ENCODE measurements at regions not wholly inside any gene's neighbourhood (a gene's known extent, or its start where the extent isn't known, plus 50 kb on each side); places are given as distances from the start of the nearest gene placed in this dataset.

DNA sequence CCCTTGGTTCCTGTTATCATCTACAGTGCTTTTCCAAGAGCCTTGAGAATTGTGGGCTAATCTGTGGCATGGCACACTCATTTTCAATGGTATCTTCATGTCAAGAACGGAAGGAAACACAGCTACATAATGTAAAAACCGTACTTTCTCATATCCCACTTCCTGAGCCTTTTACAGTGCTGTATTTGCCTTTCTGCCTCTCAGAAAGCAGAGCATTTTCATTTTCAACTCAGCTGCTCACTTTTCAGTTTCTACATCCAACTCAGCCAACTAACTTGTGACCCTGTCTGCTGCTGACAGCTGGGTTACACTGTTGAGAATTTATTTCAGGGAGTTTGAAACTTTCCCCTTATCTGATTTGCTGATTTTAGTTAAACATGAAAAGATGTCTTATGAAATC, 875.8 kb upstream of the KCND2 start:
- dilution Hi-C loops (cut with HindIII; ENCODE audit: low sequenced_read_pairs, unreplicated experiment) (no loop called here), intact Hi-C loops (cut with micrococcal nuclease) (no loop called here), in situ Hi-C loops (cut with MboI; ENCODE audit: low sequenced_read_pairs) (no loop called here)
- no peak overlapping the region for H2AFZ ChIP-seq (replicated peaks; ENCODE audit: low read length, poor library complexity)
- DNase-seq (no peak), ATAC-seq (ENCODE audit: low read depth) (no peak)
- no peak overlapping the region for H3K4me3 ChIP-seq (ENCODE audit: insufficient read depth, low read depth, low read length)
- H3K9me1 ChIP-seq (ENCODE audit: insufficient read depth, low read length) = no peaks in the 10 kb centered on the region
- no peak overlapping the region for H3K4ac ChIP-seq (ENCODE audit: low read depth, low read length)
- no peak overlapping the region for H2BK5ac ChIP-seq (ENCODE audit: low read depth, low read length, poor library complexity, severe bottlenecking)
- no TSS peak for BruUV-seq (replicated peaks)
- H2AK5ac ChIP-seq (ENCODE audit: low read depth, low read length) = no peak overlapping the region
- H3K36me3 ChIP-seq (ENCODE audit: control insufficient read depth, insufficient read depth, low read length) = no peaks in the 10 kb centered on the region
- TF ChIP-seq POLR2A (IDR thresholded peaks at IDR 0.05; ENCODE audit: low read depth, low read length) (no peak), RCOR1 (IDR thresholded peaks at IDR 0.05; ENCODE audit: insufficient replicate concordance, low read length) (no peak), RFX5 (IDR thresholded peaks at IDR 0.05; ENCODE audit: low read depth, low read length) (no peak), NFE2L2 (IDR thresholded peaks at IDR 0.05; ENCODE audit: low read depth, low read length) (no peak), MAZ (IDR thresholded peaks at IDR 0.05; ENCODE audit: borderline replicate concordance, low read depth, low read length) (no peak), FOS (IDR thresholded peaks at IDR 0.05; ENCODE audit: low read depth, low read length) (no peak), SMC3 (IDR thresholded peaks at IDR 0.05; ENCODE audit: low read depth, low read length) (no peak), CEBPB (IDR thresholded peaks at IDR 0.05; ENCODE audit: low read depth, low read length) (no peak), MXI1 (IDR thresholded peaks at IDR 0.05; ENCODE audit: borderline replicate concordance, low read depth, low read length) (no peak)
- TF ChIP-seq, protein P1, sequence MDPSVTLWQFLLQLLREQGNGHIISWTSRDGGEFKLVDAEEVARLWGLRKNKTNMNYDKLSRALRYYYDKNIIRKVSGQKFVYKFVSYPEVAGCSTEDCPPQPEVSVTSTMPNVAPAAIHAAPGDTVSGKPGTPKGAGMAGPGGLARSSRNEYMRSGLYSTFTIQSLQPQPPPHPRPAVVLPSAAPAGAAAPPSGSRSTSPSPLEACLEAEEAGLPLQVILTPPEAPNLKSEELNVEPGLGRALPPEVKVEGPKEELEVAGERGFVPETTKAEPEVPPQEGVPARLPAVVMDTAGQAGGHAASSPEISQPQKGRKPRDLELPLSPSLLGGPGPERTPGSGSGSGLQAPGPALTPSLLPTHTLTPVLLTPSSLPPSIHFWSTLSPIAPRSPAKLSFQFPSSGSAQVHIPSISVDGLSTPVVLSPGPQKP (IDR thresholded peaks at IDR 0.05; ENCODE audit: borderline replicate concordance, low read depth, low read length) = no peak
- ChIA-PET CTCF (no interaction called here), POLR2A (ENCODE audit: unreplicated experiment) (no interaction called here)
- H4K20me1 ChIP-seq (ENCODE audit: insufficient read depth, low read length) = no peaks in the 10 kb centered on the region
- H3K14ac ChIP-seq (replicated peaks; ENCODE audit: low read depth, low read length) = no peak overlapping the region
- H3K56ac ChIP-seq (ENCODE audit: extremely low read depth, insufficient read depth, low read length) = no peak overlapping the region
- no peaks in the 10 kb centered on the region for H3K4me1 ChIP-seq (ENCODE audit: control insufficient read depth, insufficient read depth, low read length)
- no peak overlapping the region for H4K8ac ChIP-seq (ENCODE audit: low read depth in 2 of 2, low read length in 2 of 2)
- H3K79me1 ChIP-seq (ENCODE audit: low read depth in 1 of 2, low read length in 2 of 2) = no peaks in the 10 kb centered on the region
- H2BK20ac ChIP-seq (ENCODE audit: low read depth, low read length) = no peak overlapping the region
- no CpG with 5 or more reads among the region's 2 CpGs for WGBS, 2 experiments (ENCODE audit: extremely low coverage in 2 of 2, insufficient read length in 1 of 2)
- H2BK15ac ChIP-seq (ENCODE audit: low read depth, low read length) = no peak overlapping the region
- no peak overlapping the region for H3K23ac ChIP-seq (ENCODE audit: low read depth, low read length)
- no peak overlapping the region for H2AK9ac ChIP-seq (replicated peaks; ENCODE audit: low read depth, low read length, poor library complexity)
- H4K5ac ChIP-seq (ENCODE audit: low read depth, low read length) = no peak overlapping the region
- H3K27me3 ChIP-seq (ENCODE audit: control insufficient read depth, insufficient read depth, low read length) = no peaks in the 10 kb centered on the region
- no peak overlapping the region for H3K18ac ChIP-seq (ENCODE audit: low read depth, low read length)
- H3K9me3 ChIP-seq (ENCODE audit: control insufficient read depth, insufficient read depth, low read length) = no peaks in the 10 kb centered on the region
- H3K9ac ChIP-seq (ENCODE audit: low read depth, low read length) = no peak overlapping the region
- H2BK120ac ChIP-seq (ENCODE audit: low read depth, low read length) = no peak overlapping the region
- no peak overlapping the region for H4K91ac ChIP-seq (ENCODE audit: insufficient read depth, low read depth, low read length)
- H3K4me2 ChIP-seq (ENCODE audit: low read depth, low read length) = no peak overlapping the region
- H3K27ac ChIP-seq (ENCODE audit: insufficient read depth, low read length) = no peak overlapping the region

All from IMR-90 (cell line).